OCI-LY1 (cell line): ENCODE measurements at regions not wholly inside any gene's neighbourhood (a gene's known extent, or its start where the extent isn't known, plus 50 kb on each side); places are given as distances from the start of the nearest gene placed in this dataset.

Source experiments
- EZH2 ChIP-seq: fragments of 200-600 bp; sonication (generic), shearing (Covaris generic); IDR thresholded peaks from 2 replicates; pipeline ENCODE4 v1.8.0; 2017; ENCODE audit warnings: borderline replicate concordance, mixed run types, mild to moderate bottlenecking, antibody characterized with exemption, low read length, moderate library complexity, mixed read lengths
- TF ChIP-seq, protein P1 (sequence below): fragments of 200-600 bp; sonication (generic), shearing (Covaris generic); IDR thresholded peaks from 2 replicates; pipeline ENCODE4 v1.5.1; 2017; ENCODE audit warnings: mild to moderate bottlenecking, antibody characterized with exemption, low read length, moderate library complexity, mixed read lengths

DNA sequence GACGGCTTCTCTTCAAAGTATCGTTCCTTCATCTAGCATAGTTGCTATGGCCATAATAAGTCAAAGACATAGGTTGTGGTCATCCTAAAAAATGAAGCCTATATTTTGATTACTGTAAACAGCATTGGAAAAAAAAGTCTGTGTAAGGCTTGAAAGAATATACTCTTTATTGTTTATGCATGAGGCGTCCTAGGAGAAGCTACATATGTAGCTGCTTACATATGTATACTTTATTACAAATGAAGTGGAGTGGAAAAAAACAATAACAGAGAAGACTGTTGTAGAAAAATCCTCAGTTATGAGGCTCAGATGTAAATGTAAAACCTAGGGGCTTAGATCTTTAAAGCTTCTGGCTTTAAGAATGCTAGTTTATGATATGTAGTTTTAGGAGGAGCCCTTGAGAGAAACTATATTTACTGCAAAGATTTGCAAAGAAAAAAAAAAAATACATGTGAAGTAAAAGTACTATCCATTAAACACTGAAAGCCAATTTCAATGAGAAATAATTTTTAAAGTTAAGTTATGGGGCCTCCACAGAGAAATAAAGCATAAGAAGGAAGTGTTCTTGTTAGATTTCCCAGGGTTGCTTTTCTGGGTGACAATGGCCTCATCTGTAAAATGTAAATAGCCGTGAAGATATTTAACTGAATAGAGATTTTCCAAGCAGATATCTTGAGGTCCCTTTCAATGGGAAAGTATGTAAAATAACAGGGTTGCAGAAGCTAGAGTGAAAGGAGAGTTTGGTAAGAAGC is 598.2 kb downstream of the TRIML1 start:
- TF ChIP-seq, protein P1, sequence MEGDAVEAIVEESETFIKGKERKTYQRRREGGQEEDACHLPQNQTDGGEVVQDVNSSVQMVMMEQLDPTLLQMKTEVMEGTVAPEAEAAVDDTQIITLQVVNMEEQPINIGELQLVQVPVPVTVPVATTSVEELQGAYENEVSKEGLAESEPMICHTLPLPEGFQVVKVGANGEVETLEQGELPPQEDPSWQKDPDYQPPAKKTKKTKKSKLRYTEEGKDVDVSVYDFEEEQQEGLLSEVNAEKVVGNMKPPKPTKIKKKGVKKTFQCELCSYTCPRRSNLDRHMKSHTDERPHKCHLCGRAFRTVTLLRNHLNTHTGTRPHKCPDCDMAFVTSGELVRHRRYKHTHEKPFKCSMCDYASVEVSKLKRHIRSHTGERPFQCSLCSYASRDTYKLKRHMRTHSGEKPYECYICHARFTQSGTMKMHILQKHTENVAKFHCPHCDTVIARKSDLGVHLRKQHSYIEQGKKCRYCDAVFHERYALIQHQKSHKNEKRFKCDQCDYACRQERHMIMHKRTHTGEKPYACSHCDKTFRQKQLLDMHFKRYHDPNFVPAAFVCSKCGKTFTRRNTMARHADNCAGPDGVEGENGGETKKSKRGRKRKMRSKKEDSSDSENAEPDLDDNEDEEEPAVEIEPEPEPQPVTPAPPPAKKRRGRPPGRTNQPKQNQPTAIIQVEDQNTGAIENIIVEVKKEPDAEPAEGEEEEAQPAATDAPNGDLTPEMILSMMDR: no peak
- no peak for TF ChIP-seq EZH2
